ENCODE measurements at regions not wholly inside any gene's neighbourhood (a gene's known extent, or its start where the extent isn't known, plus 50 kb on each side); places are given as distances from the start of the nearest gene placed in this dataset.

GRCh38 chr4:133450813-133451212 lies 301.7 kb downstream of the PCDH10 start:
- Histone ChIP-seq H3K14ac (replicated peaks; ENCODE audit: low read depth, low read length) (no peak overlapping the region), H2AK5ac (ENCODE audit: low read depth, low read length) (no peak overlapping the region), H3K4me3 (ENCODE audit: insufficient read depth, low read depth, low read length) (no peak overlapping the region), H3K4me1 (ENCODE audit: control insufficient read depth, insufficient read depth, low read length) (no peaks in the 10 kb centered on the region), H2BK120ac (ENCODE audit: low read depth, low read length) (no peak overlapping the region), H3K4me2 (ENCODE audit: low read depth, low read length) (no peak overlapping the region), H3K27me3 (ENCODE audit: control insufficient read depth, insufficient read depth, low read length) (no peaks in the 10 kb centered on the region), H3K23ac (ENCODE audit: low read depth, low read length) (no peak overlapping the region), H3K9me1 (ENCODE audit: insufficient read depth, low read length) (no peaks in the 10 kb centered on the region), H4K20me1 (ENCODE audit: insufficient read depth, low read length) (no peaks in the 10 kb centered on the region), H2BK5ac (ENCODE audit: low read depth, low read length, poor library complexity, severe bottlenecking) (no peak overlapping the region), H2BK20ac (ENCODE audit: low read depth, low read length) (no peak overlapping the region), H4K91ac (ENCODE audit: insufficient read depth, low read depth, low read length) (no peak overlapping the region), H3K9me3 (ENCODE audit: control insufficient read depth, insufficient read depth, low read length) (no peaks in the 10 kb centered on the region; the same call in 1 of the 2 replicates), H4K8ac (ENCODE audit: low read depth in 2 of 2, low read length in 2 of 2) (no peak overlapping the region), H3K9ac (ENCODE audit: low read depth, low read length) (no peak overlapping the region), H3K18ac (ENCODE audit: low read depth, low read length) (no peak overlapping the region), H3K79me1 (ENCODE audit: low read depth in 1 of 2, low read length in 2 of 2) (no peaks in the 10 kb centered on the region), H3K27ac (ENCODE audit: insufficient read depth, low read length) (no peak overlapping the region), H2AFZ (replicated peaks; ENCODE audit: low read length, poor library complexity) (no peak overlapping the region), H3K4ac (ENCODE audit: low read depth, low read length) (no peak overlapping the region), H3K36me3 (ENCODE audit: control insufficient read depth, insufficient read depth, low read length) (no peaks in the 10 kb centered on the region), H2BK15ac (ENCODE audit: low read depth, low read length) (no peak overlapping the region), H2AK9ac (replicated peaks; ENCODE audit: low read depth, low read length, poor library complexity) (no peak overlapping the region), H3K56ac (ENCODE audit: extremely low read depth, insufficient read depth, low read length) (no peak overlapping the region), H4K5ac (ENCODE audit: low read depth, low read length) (no peak overlapping the region)
- CTCF ChIA-PET = no interaction called here
- dilution Hi-C loops (cut with HindIII; ENCODE audit: low sequenced_read_pairs, unreplicated experiment) = no loop called here
- DNase-seq (no peak), ATAC-seq (ENCODE audit: low read depth) (no peak)
- no TSS peak for BruUV-seq (replicated peaks)
- in situ Hi-C loops (cut with MboI; ENCODE audit: low sequenced_read_pairs) = no loop called here
- TF ChIP-seq, protein P1, sequence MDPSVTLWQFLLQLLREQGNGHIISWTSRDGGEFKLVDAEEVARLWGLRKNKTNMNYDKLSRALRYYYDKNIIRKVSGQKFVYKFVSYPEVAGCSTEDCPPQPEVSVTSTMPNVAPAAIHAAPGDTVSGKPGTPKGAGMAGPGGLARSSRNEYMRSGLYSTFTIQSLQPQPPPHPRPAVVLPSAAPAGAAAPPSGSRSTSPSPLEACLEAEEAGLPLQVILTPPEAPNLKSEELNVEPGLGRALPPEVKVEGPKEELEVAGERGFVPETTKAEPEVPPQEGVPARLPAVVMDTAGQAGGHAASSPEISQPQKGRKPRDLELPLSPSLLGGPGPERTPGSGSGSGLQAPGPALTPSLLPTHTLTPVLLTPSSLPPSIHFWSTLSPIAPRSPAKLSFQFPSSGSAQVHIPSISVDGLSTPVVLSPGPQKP (IDR thresholded peaks at IDR 0.05; ENCODE audit: borderline replicate concordance, low read depth, low read length) = no peak
- TF ChIP-seq MXI1 (IDR thresholded peaks at IDR 0.05; ENCODE audit: borderline replicate concordance, low read depth, low read length) (no peak), RFX5 (IDR thresholded peaks at IDR 0.05; ENCODE audit: low read depth, low read length) (no peak), NFE2L2 (IDR thresholded peaks at IDR 0.05; ENCODE audit: low read depth, low read length) (no peak), CTCF (conservative IDR thresholded peaks at IDR 0.05; ENCODE audit: low read depth, low read length) (no peak), SMC3 (IDR thresholded peaks at IDR 0.05; ENCODE audit: low read depth, low read length) (no peak), MAZ (IDR thresholded peaks at IDR 0.05; ENCODE audit: borderline replicate concordance, low read depth, low read length) (no peak), CEBPB (IDR thresholded peaks at IDR 0.05; ENCODE audit: low read depth, low read length) (no peak), CHD1 (IDR thresholded peaks at IDR 0.05; ENCODE audit: low read depth, low read length) (no peak), RCOR1 (IDR thresholded peaks at IDR 0.05; ENCODE audit: insufficient replicate concordance, low read length) (no peak)
- 90% methylated on average over 11 of the region's 17 CpGs; no CpG with 5 or more reads in 1 of the 2 experiments for WGBS, 2 experiments (ENCODE audit: extremely low coverage in 2 of 2, insufficient read length in 1 of 2)
- intact Hi-C loops (cut with micrococcal nuclease) = no loop called here
- POLR2A ChIA-PET (ENCODE audit: unreplicated experiment) = no interaction called here

All from IMR-90 (cell line).